Calu3 (cell line): ENCODE measurements at regions not wholly inside any gene's neighbourhood (a gene's known extent, or its start where the extent isn't known, plus 50 kb on each side); places are given as distances from the start of the nearest gene placed in this dataset.

Experiments
- BruUV-seq: library from RNA; stranded (reverse); fragments of 400-500 nt; replicated peaks from 2 replicates; lab custom pipeline; 2021; lab: Mats Ljungman, UMichigan
- CTCF ChIA-PET: fragments of 300-600 bp; sonication (Branson Sonifier 250); formaldehyde crosslinking; loops from one replicate; lab custom pipeline; 2022; ENCODE audit warnings: antibody characterized with exemption; lab: Charles Lee
- DNase-seq: peaks from one replicate; pipeline ENCODE4 v3.0.0; 2022
- H3K27ac Mint-ChIP-seq: one replicate; pipeline ENCODE4 v1.8.0; 2022; ENCODE audit warnings: mixed read lengths; ENCODE audit not compliant: unreplicated experiment
- H3K27me3 Mint-ChIP-seq: one replicate; pipeline ENCODE4 v1.8.0; 2022; ENCODE audit warnings: mixed read lengths; ENCODE audit not compliant: unreplicated experiment
- H3K36me3 Mint-ChIP-seq: one replicate; pipeline ENCODE4 v1.8.0; 2022; ENCODE audit warnings: mild to moderate bottlenecking, moderate library complexity, mixed read lengths; ENCODE audit not compliant: insufficient read depth, unreplicated experiment
- H3K4me1 Mint-ChIP-seq: one replicate; pipeline ENCODE4 v1.8.0; 2022; ENCODE audit warnings: mild to moderate bottlenecking, low read depth, mixed read lengths; ENCODE audit not compliant: unreplicated experiment
- H3K4me3 Mint-ChIP-seq: one replicate; pipeline ENCODE4 v1.8.0; 2022; ENCODE audit warnings: mild to moderate bottlenecking, low read depth, moderate library complexity, mixed read lengths; ENCODE audit not compliant: unreplicated experiment
- H3K9me3 Mint-ChIP-seq: one replicate; pipeline ENCODE4 v1.8.0; 2022; ENCODE audit warnings: low read depth, mixed read lengths; ENCODE audit not compliant: unreplicated experiment
- CTCF ChIP-seq: fragments of 200-600 bp; IDR thresholded peaks from one replicate; pipeline ENCODE4 v1.8.0; 2022; ENCODE audit warnings: antibody characterized with exemption; ENCODE audit not compliant: unreplicated experiment
- intact Hi-C: fragments of 100-400 bp; cut with micrococcal nuclease; formaldehyde crosslinking; loops from one replicate; pipeline ENCODE4 v1.10.0; 2022; ENCODE audit not compliant: unreplicated experiment

- H3K9me3 Mint-ChIP-seq = no peaks in the 10 kb centered on the region
- no peaks in the 10 kb centered on the region for H3K4me1 Mint-ChIP-seq
- CTCF ChIA-PET = no interaction called here
- no peaks in the 10 kb centered on the region for H3K36me3 Mint-ChIP-seq
- no peaks in the 10 kb centered on the region for H3K27me3 Mint-ChIP-seq
- H3K4me3 Mint-ChIP-seq = no peak overlapping the region
- DNase-seq = no peak
- TF ChIP-seq CTCF = no peak
- intact Hi-C loops = no loop called here
- BruUV-seq = no TSS peak
- no peak overlapping the region for H3K27ac Mint-ChIP-seq
Measured at GRCh38 chr11:104366321-104366734, 202.4 kb upstream of the PDGFD start.

- no peak for DNase-seq
- H3K9me3 Mint-ChIP-seq = no peaks in the 10 kb centered on the region
- no peak for TF ChIP-seq CTCF
- no peaks in the 10 kb centered on the region for H3K27me3 Mint-ChIP-seq
- H3K36me3 Mint-ChIP-seq = no peaks in the 10 kb centered on the region
- H3K27ac Mint-ChIP-seq = no peak overlapping the region
- no peaks in the 10 kb centered on the region for H3K4me1 Mint-ChIP-seq
- CTCF ChIA-PET = no interaction called here
- no peak overlapping the region for H3K4me3 Mint-ChIP-seq
- no TSS peak for BruUV-seq
- intact Hi-C loops = no loop called here
Measured at GRCh38 chr11:104365676-104366075, 201.7 kb upstream of the PDGFD start.

GRCh38 chr11:104361975-104362374 lies 198.0 kb upstream of the PDGFD start:
- BruUV-seq = no TSS peak
- no peaks in the 10 kb centered on the region for H3K9me3 Mint-ChIP-seq
- no peak overlapping the region for H3K27ac Mint-ChIP-seq
- no peaks in the 10 kb centered on the region for H3K36me3 Mint-ChIP-seq
- TF ChIP-seq CTCF = no peak
- no peaks in the 10 kb centered on the region for H3K4me1 Mint-ChIP-seq
- no peaks in the 10 kb centered on the region for H3K27me3 Mint-ChIP-seq
- no peak overlapping the region for H3K4me3 Mint-ChIP-seq
- no peak for DNase-seq
- intact Hi-C loops = no loop called here
- CTCF ChIA-PET = no interaction called here

GRCh38 chr11:104352036-104352435 lies 188.1 kb upstream of the PDGFD start:
- Mint-ChIP-seq H3K27ac (no peak overlapping the region), H3K4me3 (no peak overlapping the region), H3K4me1 (no peaks in the 10 kb centered on the region), H3K27me3 (no peaks in the 10 kb centered on the region), H3K36me3 (no peaks in the 10 kb centered on the region), H3K9me3 (peaks cover 5% of the 10 kb centered on the region)
- CTCF ChIA-PET = no interaction called here
- BruUV-seq = no TSS peak
- DNase-seq = no peak
- intact Hi-C loops = no loop called here
- no peak for TF ChIP-seq CTCF
